ENCODE measurements at regions not wholly inside any gene's neighbourhood (a gene's known extent, or its start where the extent isn't known, plus 50 kb on each side); places are given as distances from the start of the nearest gene placed in this dataset.

- DNase-seq (ENCODE audit: extremely low spot score), result no peak
Measured at GRCh38 chr7:85328456-85328998, 141.7 kb upstream of the SEMA3D start.

GRCh38 chr7:85324145-85324799 lies 137.4 kb upstream of the SEMA3D start:
- no peak for DNase-seq (ENCODE audit: extremely low spot score)
- CTCF ChIA-PET, result no interaction called here

More at GRCh38 chr7:85328456-85328998, 141.7 kb upstream of the SEMA3D start:
- ChIA-PET POLR2A (no interaction called here), CTCF (no interaction called here)
- no peak for TF ChIP-seq CTCF (IDR thresholded peaks at IDR 0.05; ENCODE audit: control extremely low read depth, extremely low read depth, low read depth, missing control alignments)

GRCh38 chr7:85322252-85322651 lies 135.4 kb upstream of the SEMA3D start:
- DNase-seq (ENCODE audit: extremely low spot score), result no peak
- ChIA-PET POLR2A (no interaction called here), CTCF (no interaction called here)
- no peak for TF ChIP-seq CTCF (IDR thresholded peaks at IDR 0.05; ENCODE audit: control extremely low read depth, extremely low read depth, low read depth, missing control alignments)

More at GRCh38 chr7:85324145-85324799, 137.4 kb upstream of the SEMA3D start:
- TF ChIP-seq CTCF (IDR thresholded peaks at IDR 0.05; ENCODE audit: control extremely low read depth, extremely low read depth, low read depth, missing control alignments), result no peak
- POLR2A ChIA-PET, result no interaction called here

GRCh38 chr7:85320699-85321476 lies 134.0 kb upstream of the SEMA3D start:
- ChIA-PET CTCF (no interaction called here), POLR2A (no interaction called here)
- no peak for TF ChIP-seq CTCF (IDR thresholded peaks at IDR 0.05; ENCODE audit: control extremely low read depth, extremely low read depth, low read depth, missing control alignments)
- no peak for DNase-seq (ENCODE audit: extremely low spot score)

GRCh38 chr7:85316489-85316888 lies 129.6 kb upstream of the SEMA3D start:
- CTCF ChIA-PET, result interaction anchor here (1.2 kb wide), 1 partner anchor 11 kb away, joined by 7 read pairs; no protein-coding TSS in a partner anchor
- TF ChIP-seq CTCF (IDR thresholded peaks at IDR 0.05; ENCODE audit: control extremely low read depth, extremely low read depth, low read depth, missing control alignments), result no peak
- DNase-seq (ENCODE audit: extremely low spot score), result no peak
- POLR2A ChIA-PET, result no interaction called here

- ChIA-PET POLR2A (no interaction called here), CTCF (no interaction called here)
- DNase-seq (ENCODE audit: extremely low spot score), result no peak
- TF ChIP-seq CTCF (IDR thresholded peaks at IDR 0.05; ENCODE audit: control extremely low read depth, extremely low read depth, low read depth, missing control alignments), result no peak
Measured at GRCh38 chr7:85310301-85310700, 123.4 kb upstream of the SEMA3D start.

All from GM10248 (cell line).